OCI-M1 (cell line): ENCODE measurements at regions not wholly inside any gene's neighbourhood (a gene's known extent, or its start where the extent isn't known, plus 50 kb on each side); places are given as distances from the start of the nearest gene placed in this dataset.
"Not testable (repeated sequence)": the region's sequence is repeated elsewhere in the genome, so short reads cannot be mapped to it uniquely, and the experiment has no call there.

Experiments used
- DNase-seq: peaks from one replicate; lab custom pipeline; 2025; lab: John Stamatoyannopoulos, UW

DNA sequence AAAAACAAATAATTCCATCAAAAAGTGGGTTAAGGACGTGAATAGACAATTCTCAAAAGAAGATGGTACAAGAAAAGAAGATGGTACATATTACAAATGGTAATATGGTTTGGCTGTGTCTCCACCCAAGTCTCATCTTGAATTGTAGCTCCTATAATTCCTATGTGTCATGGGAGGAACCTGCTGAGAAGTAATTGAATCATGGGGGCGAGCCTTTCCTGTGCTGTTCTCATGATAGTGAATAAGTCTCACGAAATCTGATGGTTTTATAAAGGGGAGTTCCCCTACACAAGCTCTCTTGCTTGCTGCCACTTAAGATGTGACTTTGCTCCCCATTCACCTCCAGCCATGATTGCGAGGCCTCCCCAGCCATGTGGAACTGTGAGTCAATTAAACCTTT, 172.9 kb downstream of the C11orf91 start:
- not testable (repeated sequence) for DNase-seq

DNA sequence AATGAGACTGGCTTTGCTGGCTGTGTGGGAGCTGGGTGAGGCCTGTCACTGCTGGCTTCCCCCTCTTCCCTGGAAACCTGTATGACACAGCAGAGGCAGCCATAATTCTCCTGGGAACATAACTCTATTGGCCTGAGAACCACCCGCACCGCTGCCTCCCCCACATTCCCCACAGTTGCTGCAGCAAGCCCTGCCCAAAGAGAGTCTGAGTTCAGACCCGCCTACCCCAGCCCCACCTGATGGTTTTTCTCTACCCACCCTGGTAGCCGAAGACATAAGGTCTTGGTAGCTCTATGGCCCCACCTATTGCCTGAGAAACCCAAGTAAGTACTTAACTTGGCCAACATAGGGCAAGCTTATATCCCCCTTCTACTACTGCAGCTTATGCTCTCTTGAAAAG, 174.8 kb downstream of the C11orf91 start:
- no peak for DNase-seq

DNA sequence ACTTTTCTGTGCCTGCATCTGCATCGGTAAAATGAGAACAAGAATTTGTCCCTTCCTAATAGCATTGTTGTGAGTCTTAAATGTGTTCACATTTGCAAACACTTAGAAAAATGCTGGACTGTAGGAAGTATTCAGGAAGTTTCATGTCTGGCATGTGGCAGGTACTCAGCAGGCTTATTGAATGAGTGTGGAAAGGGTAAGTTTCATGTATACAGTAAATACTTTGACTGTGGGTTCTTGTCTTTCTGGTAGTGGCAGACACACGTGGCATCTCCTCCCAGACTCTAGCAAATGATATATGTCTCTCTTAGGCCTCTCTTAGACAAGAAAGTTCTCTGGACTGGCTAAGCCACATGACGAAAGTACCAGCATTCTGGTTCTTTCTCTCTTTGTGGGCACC, 179.2 kb downstream of the C11orf91 start:
- DNase-seq = no peak

DNA sequence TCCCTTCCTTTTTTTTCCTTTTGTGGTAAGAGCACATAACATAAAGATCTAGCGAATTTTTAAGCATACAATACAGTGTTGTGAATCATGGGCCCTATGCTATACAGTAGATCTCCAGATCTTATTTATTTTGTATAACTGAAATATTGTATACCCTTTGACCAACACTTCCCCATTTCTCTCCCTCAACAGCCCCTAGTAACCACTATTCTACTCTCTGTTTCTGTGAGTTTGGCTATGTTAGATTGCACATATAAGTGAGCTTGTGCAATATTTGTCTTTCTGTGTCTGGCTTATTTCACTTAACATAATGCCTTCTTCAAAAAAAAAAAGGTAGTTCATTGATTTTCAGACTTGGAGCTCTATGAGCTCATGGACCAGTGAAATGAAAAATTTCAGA, 180.5 kb downstream of the C11orf91 start:
- DNase-seq = peak; percentile 6

DNA sequence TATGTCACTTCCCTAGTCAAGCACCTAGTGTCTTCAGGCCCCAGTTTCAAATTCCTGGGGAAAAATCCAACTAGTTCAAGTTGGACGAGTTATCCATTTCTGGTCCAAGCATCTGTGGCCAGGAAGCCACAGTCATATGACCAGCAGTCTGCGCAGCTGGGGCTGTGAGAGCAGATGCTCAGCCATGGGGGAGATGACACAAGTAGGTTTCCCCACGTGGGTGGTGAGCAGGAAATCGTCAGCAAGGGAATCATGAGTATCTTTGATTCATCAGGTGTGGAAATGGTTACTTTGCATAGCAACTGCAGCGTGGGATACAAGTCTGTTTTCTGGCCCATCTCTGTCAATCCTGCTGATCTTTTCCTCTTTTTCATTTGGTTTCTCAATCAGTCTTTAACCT, 185.3 kb downstream of the C11orf91 start:
- DNase-seq = no peak

DNA sequence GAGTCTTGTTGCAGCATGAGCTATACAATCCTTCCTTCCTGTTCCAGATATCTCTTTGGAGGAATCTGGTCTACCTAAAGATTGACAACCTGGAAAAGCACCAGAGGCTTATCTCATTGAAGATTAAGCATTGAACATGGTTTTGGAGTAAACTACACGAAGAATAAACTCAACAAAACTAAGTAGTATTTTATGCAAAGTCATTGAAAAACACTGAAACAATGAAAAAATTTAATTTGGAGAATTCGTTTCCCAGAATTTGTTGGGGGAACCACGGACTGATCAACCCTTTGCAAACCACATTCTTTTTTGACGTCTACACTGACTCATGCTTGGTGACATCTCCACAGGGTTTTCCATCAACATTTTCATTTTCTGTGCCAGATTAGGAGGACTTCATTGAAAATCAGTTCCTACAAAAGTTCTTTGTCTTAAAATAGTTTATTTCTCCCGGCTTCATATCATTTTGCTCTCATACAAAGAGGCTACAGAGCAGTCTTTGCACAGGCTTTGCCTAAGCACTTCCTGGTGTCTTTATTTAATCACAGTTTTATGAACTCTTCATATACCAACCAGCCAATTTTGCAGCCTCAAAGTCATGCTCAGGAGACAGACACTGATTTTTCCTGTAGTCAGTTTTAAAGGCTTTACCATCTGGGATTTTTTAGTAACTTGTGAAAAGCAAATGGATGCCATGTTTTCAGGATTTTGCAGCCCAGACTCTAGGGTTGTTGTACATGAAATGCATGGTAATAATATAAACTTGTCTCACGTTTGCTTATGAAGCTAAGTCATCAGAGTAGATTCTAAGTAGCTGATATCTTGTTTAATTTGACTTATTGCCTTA, 186.3 kb downstream of the C11orf91 start:
- DNase-seq = no peak

DNA sequence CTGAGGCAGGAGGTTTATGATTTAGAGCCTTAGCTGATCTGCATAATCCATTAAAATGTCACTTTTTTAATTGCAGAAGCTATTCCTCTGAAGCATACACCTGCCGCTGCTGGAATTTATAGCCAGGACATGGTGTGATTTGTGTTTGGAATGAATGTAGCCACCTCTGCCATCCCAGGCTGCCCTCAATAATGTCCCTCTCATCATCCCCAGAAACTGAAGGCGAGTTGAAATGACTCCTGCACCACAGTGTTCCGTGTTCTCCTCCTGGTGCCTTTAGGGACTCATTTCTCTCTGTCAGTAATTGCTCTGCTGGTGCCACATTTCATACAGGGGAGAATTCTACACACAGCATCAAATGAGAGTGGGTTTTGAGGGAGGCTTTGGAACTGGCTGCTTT, 191.0 kb downstream of the C11orf91 start:
- DNase-seq = no peak

DNA sequence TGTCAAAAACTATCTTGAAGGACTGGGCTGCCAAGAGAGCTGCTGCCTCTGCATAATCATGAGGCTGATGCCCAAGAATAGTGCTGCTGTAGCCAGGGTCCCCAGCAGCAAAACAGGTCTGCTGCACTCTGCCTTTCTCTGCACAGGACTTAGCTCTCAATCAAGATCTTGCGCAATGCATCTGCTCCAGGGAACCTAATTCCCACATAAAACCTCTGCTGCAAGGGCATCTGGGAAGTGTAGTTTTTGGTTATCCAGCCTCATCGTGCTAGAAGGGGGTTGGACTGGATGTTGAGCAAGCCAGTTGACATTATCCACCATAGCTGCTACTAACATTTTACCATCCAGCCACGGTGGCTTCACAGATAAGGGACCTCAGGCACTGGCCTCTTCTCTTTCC, 192.7 kb downstream of the C11orf91 start:
- DNase-seq = peak; percentile 72

DNA sequence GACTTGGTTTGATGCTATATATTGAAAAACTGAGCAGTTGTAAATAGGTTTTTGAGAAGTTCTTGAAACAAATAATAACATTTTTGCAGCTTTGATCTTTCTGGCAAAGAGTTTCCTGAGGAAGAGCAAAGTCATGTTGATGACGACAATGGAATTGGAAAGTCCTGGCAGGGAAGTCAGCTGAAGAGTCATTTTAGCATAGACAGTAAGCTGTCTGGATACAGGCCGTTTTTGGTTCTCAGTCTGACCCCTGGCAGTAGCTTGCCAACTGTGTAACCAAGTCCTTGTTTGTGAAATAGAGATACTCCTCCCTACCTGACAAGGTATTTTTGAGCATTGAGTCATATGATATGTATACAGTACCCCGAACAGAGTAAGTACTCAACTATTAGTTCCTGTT, 193.3 kb downstream of the C11orf91 start:
- no peak for DNase-seq

DNA sequence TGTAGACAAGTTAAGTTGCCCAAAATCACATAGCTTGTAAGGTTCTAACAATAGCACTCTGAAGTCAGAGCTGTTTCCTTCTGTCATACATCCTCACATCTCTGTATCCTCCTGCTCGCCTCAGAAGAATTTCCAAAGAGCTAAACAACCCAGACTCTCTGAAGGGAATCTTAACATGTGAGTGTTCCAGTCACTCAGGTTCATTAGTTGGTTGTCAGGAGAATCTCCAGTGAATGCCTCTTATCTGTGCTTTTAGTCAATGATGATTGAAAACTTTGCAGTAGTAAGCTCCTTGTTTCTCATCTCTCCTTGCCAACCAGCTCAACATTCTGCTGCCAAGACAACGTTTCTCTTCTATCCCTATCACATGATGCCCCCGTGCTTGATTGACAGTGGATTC, 195.5 kb downstream of the C11orf91 start:
- no peak for DNase-seq

DNA sequence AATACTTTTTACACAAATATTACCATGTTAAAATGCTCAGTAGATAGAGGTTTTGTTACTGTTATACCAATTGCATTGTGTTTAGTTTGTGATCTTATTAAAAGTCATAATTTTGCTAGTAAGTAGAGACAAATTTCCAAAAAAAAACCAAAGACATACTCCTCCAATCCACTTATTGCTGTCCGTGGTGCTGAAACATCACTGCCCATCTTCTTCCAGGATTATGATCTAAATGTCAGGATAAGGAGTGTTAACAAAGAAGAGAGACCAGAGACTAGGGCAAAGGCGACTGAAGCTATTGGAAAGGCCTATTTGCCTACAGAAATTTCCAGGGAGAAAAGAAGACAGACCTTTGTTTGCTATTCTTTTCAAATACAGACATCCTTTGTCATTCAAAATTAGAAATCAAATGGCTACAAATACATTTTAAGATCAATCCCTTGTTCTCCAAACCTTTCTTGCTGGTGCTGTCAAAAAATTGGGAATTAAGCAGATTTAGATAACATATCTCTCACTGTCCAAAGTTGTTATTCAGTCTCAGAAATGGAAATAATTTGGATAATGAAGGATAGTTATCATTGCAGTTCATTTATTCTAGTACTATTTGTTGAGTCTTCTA, 199.7 kb downstream of the C11orf91 start:
- peak; percentile 52 for DNase-seq

DNA sequence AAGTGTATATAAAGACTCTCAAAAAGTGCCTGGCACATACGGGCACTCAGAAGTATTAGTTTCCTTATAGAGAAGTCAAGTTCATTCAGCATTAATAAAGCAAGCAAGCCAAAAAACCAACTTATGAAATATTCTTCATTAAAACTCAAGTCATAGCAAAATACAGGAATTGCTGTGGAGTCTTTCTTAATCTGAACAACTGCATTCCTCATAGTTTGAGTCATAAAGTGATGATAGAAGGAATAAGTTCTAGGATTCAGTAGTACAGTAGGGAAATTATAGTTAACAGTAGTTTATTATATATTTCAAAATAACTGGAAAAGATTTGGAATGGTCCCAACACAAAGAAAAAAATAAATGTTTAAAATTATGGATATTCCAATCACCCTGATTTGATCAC, 200.3 kb downstream of the C11orf91 start:
- DNase-seq = no peak

DNA sequence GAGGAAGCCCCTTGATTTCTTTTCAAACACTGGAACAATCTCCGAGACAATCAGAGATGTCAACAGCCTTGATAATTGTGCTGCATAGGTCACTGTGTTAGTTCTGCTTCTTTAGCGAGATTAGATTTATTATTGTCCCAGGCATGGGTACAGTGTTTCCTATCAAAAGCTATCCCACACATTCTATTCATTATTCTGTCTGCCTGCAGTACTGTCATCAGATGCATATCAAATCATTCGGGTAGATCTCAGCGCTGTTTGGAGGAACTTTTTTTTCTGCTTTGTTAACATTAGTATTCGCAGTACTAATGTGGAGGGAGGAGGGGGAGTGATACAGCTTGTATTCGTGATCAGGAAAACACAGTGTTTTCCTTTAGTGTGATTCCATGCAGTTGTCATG, 208.0 kb downstream of the C11orf91 start:
- DNase-seq = no peak

DNA sequence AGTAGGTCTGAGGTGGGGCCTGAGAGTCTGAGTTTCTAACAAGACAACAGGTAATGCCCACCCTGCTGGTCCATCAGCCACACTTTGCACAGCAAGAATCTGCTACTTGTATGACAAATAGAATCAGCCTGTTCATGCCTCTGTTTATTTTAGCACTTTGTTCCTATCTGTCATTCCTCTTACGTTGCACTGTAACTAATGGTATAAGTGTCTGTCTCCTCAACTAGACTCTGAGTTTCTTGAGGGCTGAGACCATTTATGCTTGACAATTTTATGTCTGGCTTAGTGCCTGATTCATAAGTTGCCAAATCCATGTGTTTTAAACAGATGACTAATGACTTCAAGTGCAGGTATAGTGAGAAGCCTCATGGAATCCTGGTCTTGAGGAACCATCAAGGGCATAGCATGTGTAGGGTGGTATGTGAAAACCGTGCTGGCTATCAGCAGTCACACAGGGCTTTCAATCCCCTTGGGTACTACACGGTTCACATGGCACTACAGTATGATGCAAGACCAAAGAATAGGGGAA, 209.7 kb downstream of the C11orf91 start:
- no peak for DNase-seq

DNA sequence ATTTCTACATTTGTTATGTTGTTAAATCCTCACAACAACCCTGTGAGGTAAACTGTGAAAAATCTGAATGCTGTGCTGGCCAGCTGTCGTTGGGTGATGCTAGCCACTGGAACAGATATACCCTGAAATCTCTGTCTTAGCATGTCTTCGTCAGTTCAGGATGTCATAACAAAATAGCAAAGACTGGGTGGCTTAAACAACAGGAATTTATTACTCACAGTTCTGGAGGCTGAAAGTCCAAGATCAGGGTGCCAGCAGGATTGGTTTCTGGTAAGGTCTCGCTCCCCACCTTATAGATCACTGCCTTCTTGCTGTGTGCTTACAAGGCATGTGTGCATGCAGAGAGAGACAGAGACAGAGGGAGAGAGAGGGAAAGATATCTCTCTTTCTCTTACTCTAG, 211.7 kb downstream of the C11orf91 start:
- DNase-seq = no peak

DNA sequence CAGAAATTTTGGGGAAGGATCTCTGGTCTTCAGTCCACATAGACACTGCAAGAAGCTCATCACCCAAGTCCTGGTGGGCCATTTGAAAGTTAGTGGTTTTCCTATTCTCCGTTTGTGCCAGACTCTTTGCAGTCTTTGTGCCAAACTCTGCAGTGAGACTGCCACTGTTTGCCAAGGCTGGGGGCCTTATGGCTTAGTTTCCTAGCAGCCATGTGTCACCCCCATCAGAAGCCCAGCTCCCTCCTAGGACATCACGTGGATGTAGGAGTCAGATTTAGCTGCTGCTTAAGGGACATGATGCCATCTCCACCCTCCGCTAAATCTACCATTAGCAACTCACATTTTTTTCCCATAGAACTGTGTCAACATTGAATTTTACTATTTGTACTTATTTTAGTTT, 220.0 kb downstream of the C11orf91 start:
- no peak for DNase-seq

DNA sequence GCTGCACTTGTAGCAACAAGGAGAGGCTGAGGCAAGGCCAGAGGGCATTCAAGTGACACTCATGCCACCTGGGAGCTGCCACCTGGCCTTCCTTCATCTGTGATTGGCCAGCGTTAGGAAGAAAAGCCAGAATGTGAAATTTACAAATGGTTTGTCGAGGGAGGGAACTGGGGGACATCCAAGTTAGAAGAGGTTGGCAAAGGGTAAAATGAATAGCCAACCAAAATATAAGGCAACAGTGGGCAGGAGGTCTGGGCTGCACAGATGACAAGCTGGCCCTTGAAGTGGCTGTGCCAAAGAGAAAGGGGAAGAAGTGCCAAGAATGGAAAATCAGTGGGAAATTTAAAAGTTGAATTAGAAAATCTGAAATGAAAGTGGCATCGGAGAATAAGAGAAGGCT, 221.4 kb downstream of the C11orf91 start:
- DNase-seq = no peak

DNA sequence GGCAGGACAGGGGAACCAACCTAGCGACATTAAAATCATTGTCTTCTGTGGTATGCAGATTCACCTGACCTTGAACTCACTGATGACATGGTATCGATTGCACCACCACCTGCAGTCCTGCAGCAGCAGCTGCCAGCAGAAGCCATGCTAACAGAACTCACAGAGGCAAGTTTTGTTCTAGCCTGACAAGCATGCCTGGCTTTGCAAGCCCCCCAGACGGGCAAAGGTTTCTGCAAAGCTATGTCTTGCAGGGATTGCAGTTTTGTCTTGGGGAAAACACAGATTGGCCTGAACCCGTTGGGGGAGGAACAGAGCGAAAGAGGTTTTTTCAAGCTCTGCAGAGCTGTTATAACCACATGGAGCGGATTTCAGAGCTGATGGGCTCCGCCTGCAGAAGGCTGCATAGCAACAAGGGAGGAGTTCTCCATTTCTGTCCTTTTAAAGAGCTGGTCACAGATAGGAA, 221.0 kb downstream of the HIPK3 start:
- no peak for DNase-seq

DNA sequence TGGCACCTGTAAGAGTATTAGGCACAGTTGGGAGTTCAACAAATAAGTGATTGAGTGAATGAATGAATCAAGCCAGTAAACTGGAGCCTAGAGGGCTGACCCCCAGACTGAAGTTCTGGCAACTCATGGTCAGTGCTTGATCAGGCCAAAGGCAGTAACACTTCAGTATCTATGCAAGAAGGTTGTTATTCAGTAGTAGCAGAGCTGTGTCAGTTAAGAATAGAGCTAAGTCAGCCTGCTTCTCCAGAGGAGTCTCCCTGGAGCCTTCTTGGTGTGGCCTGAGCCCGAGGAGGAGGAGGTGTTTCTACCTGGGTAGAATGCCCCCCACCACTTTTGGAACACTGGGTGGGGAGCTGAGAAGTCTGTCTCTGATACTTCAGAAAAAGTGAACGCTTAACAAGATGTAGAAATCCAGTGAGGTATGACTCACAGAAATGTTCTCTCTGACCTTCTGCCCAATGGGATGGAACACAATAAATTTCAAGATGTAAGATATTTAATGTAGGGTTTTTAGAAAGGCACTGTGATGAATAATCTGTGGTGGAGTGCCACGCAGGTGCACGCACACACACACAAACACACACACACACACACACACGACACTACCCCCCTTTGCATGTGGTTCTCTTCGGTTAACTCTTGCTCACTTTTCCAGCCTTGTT, 219.9 kb downstream of the HIPK3 start:
- DNase-seq = no peak

DNA sequence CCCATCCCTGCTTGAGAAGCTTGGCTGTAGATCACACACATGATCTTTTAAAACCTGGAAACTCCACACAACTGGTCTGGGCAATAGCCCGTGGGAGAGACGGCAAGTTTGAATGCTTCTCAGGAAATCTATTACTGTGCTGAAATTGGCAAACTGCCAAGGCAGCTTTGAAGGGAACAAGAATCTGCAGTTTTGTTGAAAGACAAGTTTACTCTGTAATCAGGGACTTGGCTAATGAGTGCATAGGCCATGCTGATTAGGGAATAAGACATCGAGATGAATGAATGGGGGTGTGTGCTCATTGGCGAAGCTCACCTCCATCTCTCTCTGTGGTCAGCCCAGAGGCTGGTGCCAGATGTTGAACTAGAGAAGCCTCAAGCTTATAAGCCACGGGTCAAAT, 218.8 kb downstream of the HIPK3 start:
- no peak for DNase-seq

DNA sequence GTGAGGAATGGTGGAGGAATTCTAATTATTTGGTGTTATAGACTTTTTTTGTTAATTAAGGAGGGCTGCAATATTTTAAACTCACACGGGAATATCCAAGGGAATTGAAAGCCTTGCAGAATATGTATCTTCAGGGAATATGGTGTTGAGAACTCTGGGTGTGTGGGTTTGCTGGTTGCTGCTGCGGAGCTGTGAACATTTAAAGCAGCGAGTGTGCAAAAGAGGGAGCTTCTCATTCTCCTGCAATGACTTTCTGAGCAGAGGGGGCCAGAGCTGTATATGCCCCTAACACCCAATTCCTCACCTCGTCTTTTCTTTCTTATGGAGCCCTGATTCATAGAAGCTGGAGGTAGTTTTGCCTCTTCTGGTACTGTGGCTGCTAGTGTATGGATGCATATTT, 217.7 kb downstream of the HIPK3 start:
- no peak for DNase-seq

DNA sequence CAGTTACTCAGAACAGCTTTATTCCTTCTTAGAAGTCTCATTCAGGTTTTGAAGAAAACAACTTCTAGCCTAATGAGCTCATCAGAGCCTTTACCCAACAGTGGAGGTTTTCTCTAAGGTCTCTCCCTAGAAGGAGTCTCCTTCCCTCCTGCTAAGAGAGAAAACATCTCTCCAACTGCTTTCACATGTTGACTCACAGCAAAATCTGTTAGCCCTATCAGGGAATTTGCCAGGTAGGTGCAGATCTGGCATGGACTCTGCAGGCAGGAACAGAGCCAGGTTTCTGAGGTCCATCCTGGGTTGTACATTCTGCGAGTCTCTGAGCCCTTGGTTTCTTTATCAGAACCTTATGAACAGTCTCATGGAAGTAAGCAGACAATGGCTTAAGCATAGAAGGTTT, 214.4 kb downstream of the HIPK3 start:
- no peak for DNase-seq

DNA sequence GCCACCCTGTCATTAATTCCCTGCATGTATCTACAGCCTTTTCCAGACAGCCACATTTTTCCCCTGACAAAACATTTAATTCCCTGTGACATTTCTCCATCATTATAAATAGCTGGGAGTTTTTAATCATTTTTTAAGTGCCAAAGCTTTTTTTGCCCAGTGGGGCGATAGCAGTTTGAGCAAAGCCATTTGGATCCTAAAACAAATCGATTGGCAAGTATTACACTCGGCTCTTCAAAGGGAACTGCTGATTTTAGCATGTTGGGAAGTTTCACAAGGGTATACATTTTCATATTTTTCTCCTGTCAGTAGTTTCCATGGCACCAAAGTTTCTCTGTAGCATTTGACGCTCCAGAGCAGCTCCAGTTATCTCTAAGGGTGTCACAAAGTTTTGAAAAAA, 210.8 kb downstream of the HIPK3 start:
- DNase-seq = no peak
